Upper lobe of left lung (tissue), 4 donors: ENCODE measurements at regions not wholly inside any gene's neighbourhood (a gene's known extent, or its start where the extent isn't known, plus 50 kb on each side); places are given as distances from the start of the nearest gene placed in this dataset.

ENCODE experiments used
- EP300 ChIP-seq, 4 donors: sonication (generic); formaldehyde crosslinking; IDR thresholded peaks; one replicate each; pipeline ENCODE4 v1.5.1; 2017; ENCODE audit warnings: antibody characterized with exemption in 4 of 4, control low read depth in 2 of 4
- POLR2A ChIP-seq, 4 donors: fragments of 450-650 bp; IDR thresholded peaks; one replicate each; pipeline ENCODE4 v1.5.1; 2016 to 2017; ENCODE audit warnings: antibody characterized with exemption in 4 of 4, mild to moderate bottlenecking in 2 of 4
- POLR2AphosphoS5 ChIP-seq, 2 donors: sonication (generic); formaldehyde crosslinking; IDR thresholded peaks; one replicate each; pipeline ENCODE4 v1.5.1; 2017; ENCODE audit warnings: antibody characterized with exemption in 2 of 2
- TF ChIP-seq, protein P1 (sequence below), 6 experiments: fragments of 450-650 bp in 4 of 6; fragments of 200-600 bp in 2 of 6; sonication (generic) in 2 of 6; IDR thresholded peaks; one replicate each; pipeline ENCODE4 v1.5.1; 2016 to 2019; ENCODE audit warnings: antibody characterized with exemption in 6 of 6

- TF ChIP-seq POLR2A (IDR thresholded peaks at IDR 0.05) (no peak), EP300 (IDR thresholded peaks at IDR 0.05) (no peak), POLR2AphosphoS5 (IDR thresholded peaks at IDR 0.05) (no peak)
- TF ChIP-seq, protein P1, sequence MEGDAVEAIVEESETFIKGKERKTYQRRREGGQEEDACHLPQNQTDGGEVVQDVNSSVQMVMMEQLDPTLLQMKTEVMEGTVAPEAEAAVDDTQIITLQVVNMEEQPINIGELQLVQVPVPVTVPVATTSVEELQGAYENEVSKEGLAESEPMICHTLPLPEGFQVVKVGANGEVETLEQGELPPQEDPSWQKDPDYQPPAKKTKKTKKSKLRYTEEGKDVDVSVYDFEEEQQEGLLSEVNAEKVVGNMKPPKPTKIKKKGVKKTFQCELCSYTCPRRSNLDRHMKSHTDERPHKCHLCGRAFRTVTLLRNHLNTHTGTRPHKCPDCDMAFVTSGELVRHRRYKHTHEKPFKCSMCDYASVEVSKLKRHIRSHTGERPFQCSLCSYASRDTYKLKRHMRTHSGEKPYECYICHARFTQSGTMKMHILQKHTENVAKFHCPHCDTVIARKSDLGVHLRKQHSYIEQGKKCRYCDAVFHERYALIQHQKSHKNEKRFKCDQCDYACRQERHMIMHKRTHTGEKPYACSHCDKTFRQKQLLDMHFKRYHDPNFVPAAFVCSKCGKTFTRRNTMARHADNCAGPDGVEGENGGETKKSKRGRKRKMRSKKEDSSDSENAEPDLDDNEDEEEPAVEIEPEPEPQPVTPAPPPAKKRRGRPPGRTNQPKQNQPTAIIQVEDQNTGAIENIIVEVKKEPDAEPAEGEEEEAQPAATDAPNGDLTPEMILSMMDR (IDR thresholded peaks at IDR 0.05) = no peak
Measured at GRCh38 chr5:167150661-167151060, 1140.8 kb upstream of the WWC1 start.
